ENCODE measurements at regions not wholly inside any gene's neighbourhood (a gene's known extent, or its start where the extent isn't known, plus 50 kb on each side); places are given as distances from the start of the nearest gene placed in this dataset.

GRCh38 chr21:28454564-28455252 is 538.0 kb downstream of the LTN1 start:
- peak overlapping the region in 1 of 2 donors; percentile 61 for H3K27ac ChIP-seq
- intact Hi-C loops (cut with DNase I; ENCODE audit: low total_unique reads), result no loop called here
- H3K9me3 ChIP-seq, result no peaks in the 10 kb centered on the region
- no peak overlapping the region for H3K4me3 ChIP-seq
- H3K36me3 ChIP-seq, result no peaks in the 10 kb centered on the region
- no peak for DNase-seq
- TF ChIP-seq POLR2A (IDR thresholded peaks at IDR 0.05) (no peak), CTCF (IDR thresholded peaks at IDR 0.05) (no peak)
- no peaks in the 10 kb centered on the region for H3K4me1 ChIP-seq
- H3K27me3 ChIP-seq, result no peaks in the 10 kb centered on the region

DNA sequence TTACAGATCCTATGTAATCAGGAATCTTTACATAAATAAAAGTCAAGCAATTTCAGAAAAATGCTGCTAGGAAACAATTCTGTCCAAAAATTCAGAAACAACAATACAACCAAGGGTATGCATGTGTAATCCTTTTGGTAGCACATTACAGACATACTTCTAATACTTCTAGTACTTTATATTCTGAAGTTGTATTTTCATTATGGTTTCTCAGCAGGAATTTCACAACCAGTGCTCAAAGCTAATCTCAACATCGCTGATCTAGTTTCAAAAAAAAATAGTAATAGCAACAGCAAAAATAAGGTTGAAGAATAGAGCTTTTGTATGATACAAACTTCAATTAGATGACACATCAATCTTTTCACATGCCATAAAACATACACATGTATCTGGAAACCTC is 545.2 kb downstream of the LTN1 start:
- TF ChIP-seq CTCF (IDR thresholded peaks at IDR 0.05) (no peak), POLR2A (IDR thresholded peaks at IDR 0.05) (no peak)
- intact Hi-C loops (cut with DNase I; ENCODE audit: low total_unique reads), result no loop called here

GRCh38 chr21:28445141-28445830 is 547.4 kb downstream of the LTN1 start:
- intact Hi-C loops (cut with DNase I; ENCODE audit: low total_unique reads), result no loop called here
- Histone ChIP-seq H3K4me1 (peaks cover 0 to 3% of the 10 kb centered on the region in 2 donors), H3K4me3 (no peak overlapping the region), H3K9me3 (no peaks in the 10 kb centered on the region), H3K27ac (peak overlapping the region; percentile 47 to 60), H3K27me3 (no peaks in the 10 kb centered on the region), H3K36me3 (no peaks in the 10 kb centered on the region)
- no peak for DNase-seq
- TF ChIP-seq POLR2A (IDR thresholded peaks at IDR 0.05), result no peak
- no peak for TF ChIP-seq CTCF (IDR thresholded peaks at IDR 0.05)

More for the DNA sequence above, 545.2 kb downstream of the LTN1 start:
- Histone ChIP-seq H3K4me1 (peaks cover 0 to 3% of the 10 kb centered on the region in 2 donors), H3K27me3 (no peaks in the 10 kb centered on the region), H3K36me3 (no peaks in the 10 kb centered on the region), H3K4me3 (no peak overlapping the region), H3K27ac (no peak overlapping the region), H3K9me3 (no peaks in the 10 kb centered on the region)
- DNase-seq, result no peak

GRCh38 chr21:28444557-28444956 is 548.1 kb downstream of the LTN1 start:
- H3K27ac ChIP-seq, result peak overlapping the region; percentile 47 to 60
- no peaks in the 10 kb centered on the region for H3K36me3 ChIP-seq
- TF ChIP-seq POLR2A (IDR thresholded peaks at IDR 0.05), result no peak
- no peak for TF ChIP-seq CTCF (IDR thresholded peaks at IDR 0.05)
- peak; percentile 43 to 44 for DNase-seq
- H3K4me3 ChIP-seq, result no peak overlapping the region
- no peaks in the 10 kb centered on the region for H3K9me3 ChIP-seq
- no peaks in the 10 kb centered on the region for H3K27me3 ChIP-seq
- peaks cover 0 to 3% of the 10 kb centered on the region in 2 donors for H3K4me1 ChIP-seq
- intact Hi-C loops (cut with DNase I; ENCODE audit: low total_unique reads), result no loop called here

DNA sequence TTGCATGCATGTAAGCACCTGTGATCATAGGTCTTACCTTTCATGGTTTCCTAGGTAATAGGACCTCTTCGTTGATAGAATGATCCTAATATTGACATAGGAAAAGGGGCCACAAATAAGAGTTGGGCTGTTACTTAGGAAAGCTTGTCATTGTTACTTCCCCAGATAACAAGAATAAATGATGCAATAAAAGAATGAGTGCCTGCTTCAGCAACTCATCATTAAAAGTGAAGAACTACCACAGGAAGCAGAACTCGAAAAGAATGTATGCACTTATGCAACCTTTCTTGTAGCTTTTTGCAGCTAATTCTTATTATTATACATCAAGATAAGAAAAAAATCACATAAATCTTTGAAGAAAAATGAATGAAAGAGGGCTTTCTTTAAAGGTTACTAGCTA is 548.6 kb downstream of the LTN1 start:
- TF ChIP-seq CTCF (IDR thresholded peaks at IDR 0.05), result no peak
- no peak for TF ChIP-seq POLR2A (IDR thresholded peaks at IDR 0.05)
- Histone ChIP-seq H3K36me3 (no peaks in the 10 kb centered on the region), H3K9me3 (no peaks in the 10 kb centered on the region), H3K27me3 (no peaks in the 10 kb centered on the region), H3K27ac (peak overlapping the region; percentile 47 to 60), H3K4me1 (peaks cover 0 to 3% of the 10 kb centered on the region in 2 donors), H3K4me3 (no peak overlapping the region)
- intact Hi-C loops (cut with DNase I; ENCODE audit: low total_unique reads), result no loop called here
- DNase-seq, result no peak

Data from uterus (tissue), 3 donors.